ENCODE measurements at regions not wholly inside any gene's neighbourhood (a gene's known extent, or its start where the extent isn't known, plus 50 kb on each side); places are given as distances from the start of the nearest gene placed in this dataset.
"Not testable (repeated sequence)": the region's sequence is repeated elsewhere in the genome, so short reads cannot be mapped to it uniquely, and the experiment has no call there.

DNA sequence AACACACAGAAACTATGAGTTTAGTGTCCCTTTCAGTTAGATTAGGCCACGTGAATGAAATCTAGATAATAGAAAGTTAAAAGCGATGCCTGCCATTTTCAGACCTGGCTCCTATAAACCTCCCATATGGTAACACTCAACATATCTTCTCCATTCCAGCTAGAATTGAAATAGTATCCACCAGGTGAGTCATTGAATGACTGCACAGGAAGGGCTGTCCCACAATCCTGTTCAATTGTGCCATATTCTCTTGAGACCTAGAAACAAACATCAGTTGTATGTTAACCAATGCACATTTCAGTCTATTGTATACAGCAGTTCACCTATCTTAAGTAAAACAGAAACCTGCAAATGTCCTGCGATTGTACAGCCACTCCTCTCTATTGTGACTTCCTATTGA, 659.3 kb upstream of the SLIT2 start:
- in situ Hi-C loops (cut with MboI; ENCODE audit: low pct_unique_long_range_greater_than_20kb, low sequenced_read_pairs): no loop called here
- DNase-seq: no peak

DNA sequence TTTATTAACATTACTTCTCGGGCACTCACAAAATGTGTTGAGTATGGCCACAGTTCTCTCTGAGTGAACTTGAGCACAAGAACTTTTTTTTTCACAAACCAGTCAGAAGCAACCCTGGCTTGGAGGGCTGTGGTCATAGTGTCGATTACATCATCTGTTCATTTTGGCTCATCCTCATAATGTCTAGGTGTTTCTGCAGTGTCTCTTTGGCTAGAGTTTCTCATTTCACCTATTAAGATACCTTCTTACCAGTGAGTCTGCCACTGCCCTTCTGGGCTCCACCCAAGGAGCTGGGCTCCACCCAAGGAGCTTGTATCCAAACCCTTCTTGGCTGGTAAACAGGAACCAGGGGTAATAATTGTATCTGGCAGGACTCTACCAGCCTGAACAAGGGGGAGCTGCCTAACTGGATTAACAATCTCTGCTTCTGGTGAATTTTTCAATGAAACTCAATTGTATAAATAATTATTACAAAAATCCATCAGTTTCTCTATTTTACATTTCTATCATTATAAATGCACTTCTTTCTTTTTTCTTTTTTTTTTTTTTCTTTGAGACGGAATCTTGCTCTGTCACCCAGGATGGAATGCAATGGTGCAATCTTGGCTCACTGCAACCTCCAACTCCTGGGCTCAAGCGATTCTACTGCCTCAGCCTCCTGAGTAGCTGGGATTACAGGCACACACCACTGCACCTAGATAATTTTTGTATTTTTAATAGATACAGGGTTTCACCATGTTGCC, 667.7 kb upstream of the SLIT2 start:
- in situ Hi-C loops (cut with MboI; ENCODE audit: low pct_unique_long_range_greater_than_20kb, low sequenced_read_pairs): no loop called here
- no peak for DNase-seq

DNA sequence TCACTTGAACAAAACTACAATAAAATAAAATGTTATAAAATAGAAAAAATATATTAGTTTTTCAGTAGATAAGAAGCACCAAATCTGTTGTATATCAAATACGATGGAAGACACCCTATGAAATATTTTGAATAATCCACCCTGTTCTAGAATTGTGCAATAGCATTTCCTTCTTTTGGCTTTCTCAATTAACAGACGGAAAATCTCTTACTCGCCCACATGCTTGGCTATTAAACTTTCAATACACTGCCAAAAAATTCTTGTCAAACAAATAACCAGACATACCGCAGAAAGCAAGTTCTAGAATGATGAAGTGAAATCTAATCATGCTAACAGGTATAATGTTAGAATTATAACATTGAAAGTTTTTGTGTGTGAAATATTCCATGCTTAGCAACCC, 671.6 kb upstream of the SLIT2 start:
- in situ Hi-C loops (cut with MboI; ENCODE audit: low pct_unique_long_range_greater_than_20kb, low sequenced_read_pairs): no loop called here
- DNase-seq: no peak

DNA sequence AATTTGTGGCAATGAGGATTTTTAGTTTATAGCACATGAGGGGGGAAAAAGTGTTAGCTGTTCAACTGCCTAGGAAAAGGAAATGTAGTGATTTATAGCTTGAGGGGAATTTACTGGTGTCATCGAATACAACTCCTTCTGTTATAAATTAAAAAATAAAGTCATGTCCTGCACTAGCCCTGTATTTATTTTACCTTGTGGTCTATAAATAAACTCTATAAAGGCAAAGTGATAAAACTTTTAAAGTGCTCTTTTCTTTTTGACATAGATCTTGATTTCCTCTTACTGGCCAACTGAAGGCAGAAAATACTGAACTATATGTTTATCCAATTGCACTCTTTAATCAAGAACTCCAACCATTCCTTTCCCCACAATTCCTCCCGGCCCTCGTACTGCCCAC, 672.1 kb upstream of the SLIT2 start:
- in situ Hi-C loops (cut with MboI; ENCODE audit: low pct_unique_long_range_greater_than_20kb, low sequenced_read_pairs): no loop called here
- DNase-seq: no peak

DNA sequence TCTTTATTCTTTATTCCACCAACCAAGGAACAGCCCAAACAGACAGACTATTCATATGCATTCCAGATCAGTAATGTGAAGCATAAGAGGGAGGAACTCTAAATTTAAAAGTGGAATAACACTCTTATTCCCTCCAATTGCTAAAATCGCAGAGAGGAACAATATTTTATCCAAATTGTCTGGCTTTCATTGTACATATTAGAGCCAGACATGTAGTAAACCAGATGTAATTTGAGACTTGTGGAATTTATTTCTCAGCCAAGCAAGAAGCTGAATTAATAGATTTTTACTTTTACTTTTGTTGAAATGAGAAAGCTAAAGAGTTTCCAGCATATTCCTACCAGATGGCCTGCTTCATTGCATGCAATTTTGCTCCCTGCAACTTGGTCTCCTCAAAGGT, 674.6 kb upstream of the SLIT2 start:
- in situ Hi-C loops (cut with MboI; ENCODE audit: low pct_unique_long_range_greater_than_20kb, low sequenced_read_pairs): no loop called here
- no peak for DNase-seq

DNA sequence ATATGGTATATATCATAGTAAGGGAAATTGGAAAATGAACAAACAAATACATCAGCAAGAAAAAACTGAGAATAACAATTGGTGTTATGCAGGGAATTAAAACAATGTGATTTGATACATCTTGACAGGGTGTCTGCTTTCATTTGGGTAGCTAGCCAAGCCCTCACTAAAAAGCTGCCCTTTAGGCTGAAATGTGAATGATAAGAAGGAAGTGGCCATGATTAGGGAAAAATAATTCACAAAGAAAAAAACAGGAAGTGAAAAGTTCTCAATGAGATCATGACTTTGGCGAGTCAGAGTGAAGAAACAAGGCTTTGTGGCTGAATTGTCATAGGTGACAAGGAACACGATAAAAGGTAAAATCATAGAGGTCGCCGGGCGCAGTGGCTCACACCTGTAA, 675.8 kb upstream of the SLIT2 start:
- in situ Hi-C loops (cut with MboI; ENCODE audit: low pct_unique_long_range_greater_than_20kb, low sequenced_read_pairs): no loop called here
- DNase-seq: no peak

DNA sequence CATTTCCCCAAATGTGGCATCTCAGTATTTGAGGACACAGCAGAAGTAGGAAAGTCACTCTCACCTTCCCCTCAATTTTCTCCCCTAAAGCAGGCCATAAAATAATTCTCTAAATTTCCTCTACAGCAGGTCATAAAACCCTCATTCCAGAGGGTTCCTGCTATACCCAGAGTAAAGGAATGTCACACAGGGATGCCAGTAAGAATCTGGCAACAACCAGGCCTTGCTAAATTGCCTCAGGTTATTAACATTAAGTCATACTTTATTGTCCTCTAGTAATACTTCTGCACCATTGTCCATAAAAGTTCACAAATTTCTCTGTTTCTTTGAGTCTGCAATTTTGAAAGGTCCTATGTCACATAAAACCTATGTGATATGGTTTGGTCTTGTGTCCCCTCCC, 685.7 kb upstream of the SLIT2 start:
- in situ Hi-C loops (cut with MboI; ENCODE audit: low pct_unique_long_range_greater_than_20kb, low sequenced_read_pairs): no loop called here
- no peak for DNase-seq

DNA sequence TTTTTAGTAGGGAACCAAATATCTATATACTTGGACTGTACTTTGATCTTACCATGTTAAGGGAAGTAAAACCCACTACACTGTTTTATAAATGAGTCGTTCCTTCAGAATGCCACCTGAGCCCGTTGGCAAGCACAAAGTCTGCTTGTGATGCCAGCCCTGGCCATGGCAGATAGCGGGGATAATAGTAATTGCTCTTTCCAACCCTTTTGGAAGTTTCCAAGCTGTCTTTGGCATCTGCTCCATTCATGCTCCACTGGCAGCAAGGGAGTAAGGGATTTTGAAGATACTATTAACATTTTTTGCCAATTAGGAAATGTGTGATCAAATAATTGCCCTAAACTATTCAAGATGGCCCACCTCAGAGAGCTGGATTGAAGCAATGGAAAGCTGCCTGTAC, 689.2 kb upstream of the SLIT2 start:
- no peak for DNase-seq
- in situ Hi-C loops (cut with MboI; ENCODE audit: low pct_unique_long_range_greater_than_20kb, low sequenced_read_pairs): no loop called here

DNA sequence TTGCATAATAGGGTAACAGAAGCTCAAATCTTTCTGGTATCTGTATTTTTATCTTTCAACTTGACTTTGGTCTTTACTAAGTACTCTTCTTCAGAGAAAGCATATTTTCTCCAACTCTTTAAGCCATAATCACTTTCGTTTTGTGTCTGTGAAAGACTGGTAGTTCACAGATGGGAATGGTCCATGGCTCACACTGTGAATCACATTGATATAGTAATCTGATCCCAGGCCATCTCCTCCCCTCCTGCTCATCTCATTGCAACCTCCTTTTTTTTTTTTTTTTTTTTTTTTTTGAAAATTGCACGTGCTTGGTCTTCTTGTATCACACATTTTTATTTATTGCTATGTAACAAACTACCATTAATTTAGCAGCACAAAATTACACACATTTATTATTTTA, 694.5 kb upstream of the SLIT2 start:
- no peak for DNase-seq
- in situ Hi-C loops (cut with MboI; ENCODE audit: low pct_unique_long_range_greater_than_20kb, low sequenced_read_pairs): no loop called here

DNA sequence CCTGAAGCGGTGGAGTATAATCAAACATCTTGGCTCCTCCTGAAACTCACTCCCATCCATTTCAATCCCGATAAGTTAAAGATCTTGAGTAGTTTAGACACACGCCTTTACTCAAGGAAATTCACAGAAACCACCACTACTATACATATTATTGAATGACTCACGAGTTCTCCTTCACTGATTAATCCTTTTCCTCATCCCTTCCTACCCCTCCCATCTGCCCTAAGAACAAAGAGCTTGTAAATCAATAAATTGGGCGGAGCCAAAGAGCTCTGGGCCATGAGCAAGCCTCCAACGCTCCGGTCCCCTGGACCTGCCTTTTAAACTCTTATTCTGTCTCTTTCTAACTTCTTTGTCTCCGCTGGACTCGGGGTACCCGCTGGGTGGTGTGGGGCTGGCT, 695.4 kb upstream of the SLIT2 start:
- DNase-seq; in situ Hi-C loops (cut with MboI; ENCODE audit: low pct_unique_long_range_greater_than_20kb, low sequenced_read_pairs): not testable (repeated sequence)

DNA sequence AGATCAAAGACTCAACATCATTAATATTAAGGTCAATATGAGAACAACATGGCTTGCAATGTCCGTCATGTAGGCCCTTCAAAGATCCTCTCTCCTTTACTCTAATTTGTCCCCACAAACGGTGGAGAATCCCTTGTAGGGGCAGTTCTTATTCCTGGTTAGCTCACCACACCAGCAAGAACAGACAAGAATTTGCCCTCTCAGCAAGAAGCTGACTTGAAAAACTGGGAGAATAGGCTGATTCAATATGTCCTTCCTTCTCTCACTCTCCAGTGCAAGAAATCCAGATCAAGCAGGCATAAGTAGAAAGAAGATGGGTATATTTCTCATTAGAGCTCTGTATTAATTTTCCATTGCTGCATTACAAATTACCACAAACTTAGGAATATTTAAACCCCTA, 704.2 kb upstream of the SLIT2 start:
- no peak for DNase-seq
- in situ Hi-C loops (cut with MboI; ENCODE audit: low pct_unique_long_range_greater_than_20kb, low sequenced_read_pairs): no loop called here

DNA sequence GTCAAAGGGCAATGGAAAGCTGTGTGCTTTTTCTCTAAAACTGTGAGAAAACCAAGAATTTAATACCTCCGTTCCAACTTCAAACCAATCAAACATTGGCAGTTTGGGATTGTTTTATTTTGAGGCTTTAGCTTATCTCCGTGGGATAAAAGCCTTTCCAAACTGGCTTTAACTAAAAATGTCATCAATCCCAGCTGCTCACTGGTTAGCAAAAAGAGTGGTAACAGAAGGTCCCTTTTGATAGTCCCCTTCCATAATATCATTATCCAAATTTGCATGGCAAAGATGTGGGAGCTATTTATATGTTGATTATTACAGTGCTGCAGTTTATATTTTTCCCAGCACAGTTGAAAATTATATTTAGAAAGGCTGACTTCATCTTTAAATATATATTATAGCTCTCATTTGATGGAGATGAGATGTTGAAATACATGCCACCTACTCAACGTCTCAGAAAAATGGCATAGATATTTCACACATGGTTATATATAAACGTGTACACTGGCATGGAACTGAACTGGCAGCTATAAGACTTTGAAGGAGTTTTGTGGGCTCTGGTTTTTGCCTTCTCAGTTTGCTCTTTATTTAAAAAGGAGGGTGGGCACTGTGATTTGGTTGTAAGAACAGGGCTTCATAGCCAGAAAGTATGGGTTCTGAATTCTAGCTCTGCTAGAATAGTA, 707.1 kb upstream of the SLIT2 start:
- in situ Hi-C loops (cut with MboI; ENCODE audit: low pct_unique_long_range_greater_than_20kb, low sequenced_read_pairs): no loop called here
- no peak for DNase-seq

DNA sequence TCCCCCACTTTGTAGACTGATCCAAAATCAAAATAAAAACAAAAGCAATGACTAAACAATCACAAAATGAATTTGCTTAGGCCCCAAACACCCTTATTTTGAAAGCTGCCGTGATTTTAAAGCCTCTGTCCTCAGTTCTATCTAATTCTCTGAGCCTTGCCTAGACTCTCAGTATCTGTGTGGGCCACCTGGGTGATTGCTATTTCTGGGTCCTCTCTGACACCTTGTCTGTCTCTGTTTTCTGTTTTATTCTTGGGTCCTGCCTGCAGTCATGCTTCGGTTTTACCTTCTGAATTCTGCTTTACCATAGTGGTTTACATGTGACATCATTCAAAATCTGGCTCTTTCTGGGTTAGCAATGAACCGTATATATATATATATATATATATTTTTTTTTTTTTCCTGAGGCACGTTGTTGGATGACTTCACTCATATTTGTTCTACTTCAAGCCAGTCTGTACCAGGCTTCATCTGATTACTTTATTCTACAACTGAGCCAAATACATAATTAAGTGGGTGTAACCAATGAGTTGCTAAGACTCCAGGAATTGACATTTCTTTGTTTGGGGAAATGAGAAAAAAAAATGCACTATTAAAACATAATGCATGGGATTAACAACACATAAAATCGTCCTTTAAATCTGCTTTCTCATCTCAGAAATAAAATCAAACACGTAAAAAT, 710.7 kb upstream of the SLIT2 start:
- no peak for DNase-seq
- in situ Hi-C loops (cut with MboI; ENCODE audit: low pct_unique_long_range_greater_than_20kb, low sequenced_read_pairs): no loop called here

DNA sequence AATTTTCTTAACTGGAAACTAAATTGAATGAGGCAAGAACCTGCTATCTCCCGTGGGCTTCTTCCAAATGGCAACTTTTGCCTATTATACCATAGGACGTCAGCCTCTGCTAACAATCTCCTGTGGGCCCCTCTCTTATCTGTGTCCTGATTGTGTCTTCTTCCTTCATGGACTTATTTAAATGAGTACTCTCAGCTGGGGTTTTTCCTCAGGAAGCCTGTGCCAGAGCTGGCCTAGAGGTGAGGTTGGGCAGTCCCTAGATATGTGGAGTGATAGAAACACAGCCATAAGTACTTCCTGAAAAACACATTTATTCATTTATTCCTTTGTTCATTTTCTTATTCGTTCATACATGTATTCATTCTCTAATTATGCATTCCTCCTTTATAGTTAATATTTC, 712.5 kb upstream of the SLIT2 start:
- DNase-seq: no peak
- in situ Hi-C loops (cut with MboI; ENCODE audit: low pct_unique_long_range_greater_than_20kb, low sequenced_read_pairs): no loop called here

DNA sequence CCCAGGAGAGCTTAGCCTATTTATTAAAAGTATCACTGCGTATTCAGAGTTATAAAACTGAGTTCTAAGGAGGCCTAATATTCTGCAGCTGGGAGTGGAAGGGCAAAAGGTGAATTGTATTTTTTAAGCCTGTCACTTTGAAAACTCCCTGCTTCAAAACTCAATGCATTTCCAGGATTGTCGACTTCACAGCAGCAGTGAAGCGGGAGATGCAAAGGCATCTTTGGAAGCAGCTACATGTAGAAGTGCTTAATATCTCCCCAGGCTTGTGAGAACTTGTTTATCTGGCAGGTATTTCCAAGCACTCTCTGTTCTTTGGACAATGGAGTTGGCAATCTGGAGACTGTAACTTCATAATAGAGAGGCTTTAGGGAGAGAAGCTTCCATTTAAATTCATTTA, 717.5 kb upstream of the SLIT2 start:
- no peak for DNase-seq
- in situ Hi-C loops (cut with MboI; ENCODE audit: low pct_unique_long_range_greater_than_20kb, low sequenced_read_pairs): no loop called here

DNA sequence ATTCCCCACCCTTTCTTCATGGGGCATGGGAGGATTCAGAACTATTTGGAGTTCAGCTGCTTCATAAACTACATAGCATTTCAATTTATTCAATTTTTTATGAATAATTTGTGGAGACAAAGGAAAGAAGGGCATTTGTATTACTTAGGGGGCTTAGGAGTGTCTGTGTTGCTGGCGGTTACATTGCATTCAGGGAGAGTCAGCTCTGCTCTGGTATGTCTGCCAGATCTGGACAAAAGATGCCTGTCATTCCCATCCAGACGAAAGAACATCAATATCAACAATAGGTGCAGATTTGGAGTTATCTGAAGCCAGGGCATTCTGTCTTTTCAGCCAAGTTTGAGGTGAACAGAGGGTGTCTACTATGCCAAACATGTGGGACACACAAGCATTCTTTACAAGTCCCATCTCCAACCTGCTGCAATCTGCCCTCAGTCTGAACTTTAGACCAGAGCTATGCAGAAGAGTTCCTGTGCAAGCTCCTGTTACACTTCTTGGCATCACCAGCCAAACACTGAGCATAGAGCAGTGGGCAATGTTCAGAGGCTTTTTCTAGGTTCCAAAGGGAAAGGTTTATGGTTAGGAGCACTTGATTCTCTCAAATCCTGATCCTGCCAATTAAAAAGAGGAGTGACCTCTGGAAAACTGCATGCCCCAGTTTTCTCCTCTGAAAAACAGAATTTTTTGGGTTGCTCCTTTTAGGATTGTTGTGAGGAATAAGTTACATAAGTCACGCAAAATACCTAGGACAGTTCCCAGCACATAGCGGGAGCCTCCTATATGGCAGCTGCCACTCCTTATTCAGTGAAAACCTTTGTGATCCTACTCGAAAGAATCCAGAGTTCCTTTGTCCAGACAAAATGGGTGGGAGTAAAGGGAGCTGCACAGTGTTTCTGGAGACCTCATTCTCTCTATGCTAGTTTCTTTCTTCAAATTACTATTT, 719.5 kb upstream of the SLIT2 start:
- no peak for DNase-seq
- in situ Hi-C loops (cut with MboI; ENCODE audit: low pct_unique_long_range_greater_than_20kb, low sequenced_read_pairs): no loop called here

DNA sequence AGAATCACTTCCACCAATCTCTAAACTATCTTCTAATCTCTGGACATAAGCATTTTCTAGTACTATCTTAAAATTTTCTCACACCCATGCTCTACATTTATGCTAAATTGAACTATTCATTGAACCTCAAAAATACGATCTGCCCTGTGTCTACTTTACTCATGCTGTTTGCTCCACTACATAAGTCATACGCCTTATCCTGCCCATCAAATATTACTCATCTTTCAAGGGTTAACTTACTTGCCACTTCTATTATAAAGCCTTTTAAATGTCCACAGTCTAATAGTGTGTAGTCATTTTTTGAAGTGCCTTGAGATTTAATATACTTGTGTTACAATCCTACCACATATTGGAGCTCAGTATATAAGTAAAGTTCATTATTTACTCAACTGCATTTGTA, 727.7 kb upstream of the SLIT2 start:
- in situ Hi-C loops (cut with MboI; ENCODE audit: low pct_unique_long_range_greater_than_20kb, low sequenced_read_pairs): no loop called here
- no peak for DNase-seq

DNA sequence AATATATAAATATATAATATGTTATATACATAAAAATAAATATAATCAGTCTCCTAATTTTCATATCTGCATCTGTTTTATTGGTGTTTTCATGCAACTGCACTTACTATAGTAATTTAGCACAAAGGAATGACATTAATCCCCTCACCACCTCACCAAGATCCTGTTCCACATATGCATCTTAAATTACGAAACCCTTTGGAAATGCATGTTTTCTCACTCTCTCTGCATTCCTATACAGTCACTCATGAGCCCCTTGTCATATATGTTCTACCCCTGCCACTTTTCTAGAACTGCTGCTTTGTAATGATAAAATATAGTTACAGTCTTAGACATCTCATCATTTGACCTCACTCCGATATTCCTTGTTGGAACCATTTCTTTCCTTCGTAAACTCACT, 728.7 kb upstream of the SLIT2 start:
- in situ Hi-C loops (cut with MboI; ENCODE audit: low pct_unique_long_range_greater_than_20kb, low sequenced_read_pairs): no loop called here
- no peak for DNase-seq

DNA sequence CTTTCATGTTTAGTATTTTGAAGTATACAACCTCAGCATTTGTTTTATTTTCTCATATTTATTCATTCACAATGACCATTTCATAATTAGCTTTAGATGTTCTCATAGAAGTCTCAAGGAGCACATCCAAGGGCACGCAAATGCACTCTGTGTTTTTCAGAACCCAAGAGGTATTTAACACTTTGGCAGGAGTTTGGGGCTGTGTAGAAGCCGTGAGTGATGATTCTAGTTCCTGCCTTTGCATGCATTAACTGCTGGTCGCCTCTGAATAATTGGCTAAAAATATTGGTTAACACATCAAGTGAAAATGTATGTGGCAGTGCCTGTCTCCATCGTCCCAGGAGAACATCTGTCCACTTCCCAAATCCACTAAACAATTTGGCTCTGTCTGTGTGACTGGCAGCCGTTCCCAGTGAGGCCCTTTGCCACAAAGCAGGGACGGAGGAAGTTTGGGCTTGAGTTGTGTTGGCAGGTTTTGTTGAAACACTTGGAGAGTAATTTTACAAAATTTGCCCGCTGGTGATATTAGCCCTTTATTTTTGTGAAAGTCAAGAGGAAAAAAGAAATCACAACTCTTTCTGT, 730.7 kb upstream of the SLIT2 start:
- in situ Hi-C loops (cut with MboI; ENCODE audit: low pct_unique_long_range_greater_than_20kb, low sequenced_read_pairs): no loop called here
- no peak for DNase-seq
